ENCODE measurements at regions not wholly inside any gene's neighbourhood (a gene's known extent, or its start where the extent isn't known, plus 50 kb on each side); places are given as distances from the start of the nearest gene placed in this dataset.

DNA sequence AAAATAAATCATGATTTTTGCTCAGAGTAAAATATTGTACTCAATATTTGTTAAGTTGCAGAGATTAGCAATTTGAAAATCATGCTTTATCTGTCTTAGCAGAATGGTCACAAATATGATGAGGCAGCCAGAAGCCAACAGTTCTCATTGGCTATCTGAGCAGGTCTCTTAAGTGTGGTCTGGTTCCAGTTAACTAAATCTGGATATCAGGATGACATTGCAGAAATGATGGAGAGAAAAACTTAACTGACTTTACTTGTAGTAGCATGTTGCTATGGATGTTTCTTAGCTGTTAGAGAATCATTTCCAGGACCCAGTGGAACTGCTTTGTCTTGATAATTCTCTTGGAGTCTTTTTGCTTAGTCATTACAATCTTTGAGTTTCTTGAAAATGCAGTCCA is 1070.3 kb downstream of the JRKL start:
- CTCF ChIA-PET: no interaction called here
- Histone ChIP-seq H3K9me3 (replicated peaks; ENCODE audit: control insufficient read depth, insufficient read depth, low read length) (no peaks in the 10 kb centered on the region), H4K20me1 (ENCODE audit: control insufficient read depth, insufficient read depth) (no peaks in the 10 kb centered on the region), H3K4me1 (ENCODE audit: control insufficient read depth, insufficient read depth, low read length) (no peaks in the 10 kb centered on the region), H3K27ac (ENCODE audit: control insufficient read depth, insufficient read depth) (no peak overlapping the region), H3K4me2 (ENCODE audit: control insufficient read depth, insufficient read depth) (no peak overlapping the region), H3K36me3 (ENCODE audit: control insufficient read depth in 2 of 2, insufficient read depth in 2 of 2, low read length in 1 of 2) (no peaks in the 10 kb centered on the region), H3K9ac (ENCODE audit: control insufficient read depth, insufficient read depth, low read length) (no peak overlapping the region), H2AFZ (ENCODE audit: control insufficient read depth, low read depth, low read length) (no peak overlapping the region), H3K27me3 (replicated peaks in 1 of 2; ENCODE audit: control insufficient read depth in 2 of 2, insufficient read depth in 2 of 2, low read length in 1 of 2) (no peaks in the 10 kb centered on the region), H3K4me3 (no peak overlapping the region), H3K79me2 (ENCODE audit: control insufficient read depth, insufficient read depth, low read length) (no peaks in the 10 kb centered on the region)
- DNase-seq (ENCODE audit: low read depth, low spot score) (no peak), FAIRE-seq (no peak), ATAC-seq (no peak)
- BruUV-seq (replicated peaks): no TSS peak
- in situ Hi-C loops (cut with MboI) (no loop called here), intact Hi-C loops (cut with micrococcal nuclease; ENCODE audit: unreplicated experiment) (no loop called here)
- RAD21 ChIA-PET (ENCODE audit: unreplicated experiment): no interaction called here
- POLR2A ChIA-PET: no interaction called here
- no peak for TF ChIP-seq IKZF2 (IDR thresholded peaks at IDR 0.05)
- SMC1A ChIA-PET (ENCODE audit: uncharacterized antibody, unreplicated experiment): no interaction called here

GRCh38 chr11:97461044-97461880 is 1071.4 kb downstream of the JRKL start:
- DNase-seq (ENCODE audit: low read depth, low spot score) (no peak), ATAC-seq (no peak), FAIRE-seq (no peak)
- Histone ChIP-seq H3K27me3 (replicated peaks in 1 of 2; ENCODE audit: control insufficient read depth in 2 of 2, insufficient read depth in 2 of 2, low read length in 1 of 2) (no peaks in the 10 kb centered on the region), H3K4me3 (no peak overlapping the region), H3K9me3 (replicated peaks; ENCODE audit: control insufficient read depth, insufficient read depth, low read length) (no peaks in the 10 kb centered on the region), H3K4me2 (ENCODE audit: control insufficient read depth, insufficient read depth) (no peak overlapping the region), H2AFZ (ENCODE audit: control insufficient read depth, low read depth, low read length) (no peak overlapping the region), H3K79me2 (ENCODE audit: control insufficient read depth, insufficient read depth, low read length) (no peaks in the 10 kb centered on the region), H3K36me3 (ENCODE audit: control insufficient read depth in 2 of 2, insufficient read depth in 2 of 2, low read length in 1 of 2) (no peaks in the 10 kb centered on the region), H3K4me1 (ENCODE audit: control insufficient read depth, insufficient read depth, low read length) (no peaks in the 10 kb centered on the region), H3K9ac (ENCODE audit: control insufficient read depth, insufficient read depth, low read length) (no peak overlapping the region), H3K27ac (ENCODE audit: control insufficient read depth, insufficient read depth) (no peak overlapping the region), H4K20me1 (ENCODE audit: control insufficient read depth, insufficient read depth) (no peaks in the 10 kb centered on the region)
- WGBS (ENCODE audit: insufficient coverage, insufficient replicate concordance, low lambda C conversion rate, missing lambda C conversion rate): 28% methylated on average over 20 of the region's 21 CpGs
- CTCF ChIA-PET: no interaction called here
- SMC1A ChIA-PET (ENCODE audit: uncharacterized antibody, unreplicated experiment): no interaction called here
- in situ Hi-C loops (cut with MboI) (no loop called here), intact Hi-C loops (cut with micrococcal nuclease; ENCODE audit: unreplicated experiment) (no loop called here)
- POLR2A ChIA-PET: no interaction called here
- TF ChIP-seq BCL11A (IDR thresholded peaks at IDR 0.05; ENCODE audit: low read depth, low read length) (no peak), RELB (IDR thresholded peaks at IDR 0.05; ENCODE audit: low read depth) (no peak), DPF2 (IDR thresholded peaks at IDR 0.05) (no peak), NFXL1 (IDR thresholded peaks at IDR 0.05; ENCODE audit: borderline replicate concordance) (no peak)
- RAD21 ChIA-PET (ENCODE audit: unreplicated experiment): no interaction called here
- no TSS peak for BruUV-seq (replicated peaks)

All from GM12878 (cell line).